ENCODE measurements at regions not wholly inside any gene's neighbourhood (a gene's known extent, or its start where the extent isn't known, plus 50 kb on each side); places are given as distances from the start of the nearest gene placed in this dataset.

DNA sequence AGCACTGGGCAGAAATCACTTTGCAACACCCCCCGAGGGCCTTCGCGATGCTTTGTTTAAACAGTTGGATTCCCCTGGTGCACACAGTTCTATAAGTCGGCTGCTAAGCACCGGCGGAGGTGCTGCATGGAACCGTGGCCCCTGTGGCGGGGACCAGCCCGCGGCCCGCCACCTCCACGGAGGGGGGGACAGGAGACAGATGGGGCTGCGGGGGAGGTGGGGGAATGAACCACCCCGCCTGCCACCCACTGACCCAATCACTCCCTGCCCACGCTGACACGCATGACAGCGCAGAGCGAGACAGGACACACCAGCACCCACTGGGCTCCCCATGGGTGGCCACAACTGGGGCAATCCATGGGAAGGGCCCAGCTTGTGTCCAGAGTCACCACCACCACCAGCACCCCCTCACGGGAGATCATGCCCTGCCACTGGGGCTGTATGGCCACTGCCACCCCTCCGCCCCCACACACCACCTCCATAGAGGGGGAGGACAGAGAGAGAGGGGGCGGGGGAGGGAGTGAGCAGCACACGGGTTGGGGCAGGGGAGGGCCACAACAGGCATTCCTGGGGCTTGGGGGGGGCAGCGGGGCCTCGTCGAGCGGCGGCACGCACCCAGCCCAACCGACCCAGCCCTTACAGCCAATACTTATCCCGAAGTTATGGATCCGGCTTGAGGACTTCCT is 118.3 kb upstream of the ANKRD30BL start:
- H3K36me3 ChIP-seq (ENCODE audit: control insufficient read depth, insufficient read depth, low read length): no peaks in the 10 kb centered on the region
- no peak; the same call in 2 of the 3 replicates for ATAC-seq
- H3K9me3 ChIP-seq (replicated peaks; ENCODE audit: control insufficient read depth, insufficient read depth, low read depth, low read length): no peaks in the 10 kb centered on the region
- H3K9ac ChIP-seq (ENCODE audit: insufficient read depth in 1 of 2, low read depth in 2 of 2, low read length in 2 of 2): no peak overlapping the region
- H2AFZ ChIP-seq (ENCODE audit: low read depth, low read length): no peak overlapping the region
- no peaks in the 10 kb centered on the region for H4K20me1 ChIP-seq (replicated peaks; ENCODE audit: control insufficient read depth, insufficient read depth, low read length)
- no peaks in the 10 kb centered on the region for H3K9me1 ChIP-seq (ENCODE audit: control insufficient read depth, insufficient read depth, low read length)
- no peak overlapping the region for H3K4me3 ChIP-seq
- WGBS (ENCODE audit: insufficient coverage, low coverage, missing lambda C conversion rate): 2% methylated on average over 15 of the region's 31 CpGs
- H3K27me3 ChIP-seq (ENCODE audit: control insufficient read depth in 2 of 2, insufficient read depth in 2 of 2, low read length in 2 of 2): peaks cover 0 to 47% of the 10 kb centered on the region in 2 experiments; a peak in 2 of 5 replicates
- FAIRE-seq: no peak
- no peak overlapping the region for H3K27ac ChIP-seq (ENCODE audit: extremely low read depth, low read depth, low read length)
- intact Hi-C loops (cut with micrococcal nuclease) (no loop called here), in situ Hi-C loops (cut with MboI) (no loop called here)
- no peak overlapping the region for H3K4me2 ChIP-seq (ENCODE audit: insufficient read depth, low read length)
- H3K79me2 ChIP-seq (ENCODE audit: control insufficient read depth, insufficient read depth, low read length): no peaks in the 10 kb centered on the region
- peaks cover 0 to 6% of the 10 kb centered on the region in 2 experiments; a peak in 2 of 5 replicates for H3K4me1 ChIP-seq (replicated peaks in 1 of 2; ENCODE audit: control insufficient read depth in 2 of 2, insufficient read depth in 2 of 2, low read length in 2 of 2)
- CTCF ChIA-PET (ENCODE audit: low intra/inter-chr PET ratio): no interaction called here
- BruUV-seq (replicated peaks): no TSS peak
- POLR2A ChIA-PET: no interaction called here
- DNase-seq (ENCODE audit: extremely low read depth in 1 of 4, low spot score in 3 of 4): no peak
- TF ChIP-seq KLF13 (tag; IDR thresholded peaks at IDR 0.05; ENCODE audit: borderline replicate concordance, low read depth): no peak
- TF ChIP-seq CBX2 (IDR thresholded peaks at IDR 0.05; ENCODE audit: insufficient read depth, low read length, poor library complexity, severe bottlenecking): no peak
- no peak for TF ChIP-seq PTRF (tag; IDR thresholded peaks at IDR 0.05)
- TF ChIP-seq SAFB2 (IDR thresholded peaks at IDR 0.05; ENCODE audit: borderline replicate concordance, low read depth, low read length, severe bottlenecking): no peak
- TF ChIP-seq, protein P1, sequence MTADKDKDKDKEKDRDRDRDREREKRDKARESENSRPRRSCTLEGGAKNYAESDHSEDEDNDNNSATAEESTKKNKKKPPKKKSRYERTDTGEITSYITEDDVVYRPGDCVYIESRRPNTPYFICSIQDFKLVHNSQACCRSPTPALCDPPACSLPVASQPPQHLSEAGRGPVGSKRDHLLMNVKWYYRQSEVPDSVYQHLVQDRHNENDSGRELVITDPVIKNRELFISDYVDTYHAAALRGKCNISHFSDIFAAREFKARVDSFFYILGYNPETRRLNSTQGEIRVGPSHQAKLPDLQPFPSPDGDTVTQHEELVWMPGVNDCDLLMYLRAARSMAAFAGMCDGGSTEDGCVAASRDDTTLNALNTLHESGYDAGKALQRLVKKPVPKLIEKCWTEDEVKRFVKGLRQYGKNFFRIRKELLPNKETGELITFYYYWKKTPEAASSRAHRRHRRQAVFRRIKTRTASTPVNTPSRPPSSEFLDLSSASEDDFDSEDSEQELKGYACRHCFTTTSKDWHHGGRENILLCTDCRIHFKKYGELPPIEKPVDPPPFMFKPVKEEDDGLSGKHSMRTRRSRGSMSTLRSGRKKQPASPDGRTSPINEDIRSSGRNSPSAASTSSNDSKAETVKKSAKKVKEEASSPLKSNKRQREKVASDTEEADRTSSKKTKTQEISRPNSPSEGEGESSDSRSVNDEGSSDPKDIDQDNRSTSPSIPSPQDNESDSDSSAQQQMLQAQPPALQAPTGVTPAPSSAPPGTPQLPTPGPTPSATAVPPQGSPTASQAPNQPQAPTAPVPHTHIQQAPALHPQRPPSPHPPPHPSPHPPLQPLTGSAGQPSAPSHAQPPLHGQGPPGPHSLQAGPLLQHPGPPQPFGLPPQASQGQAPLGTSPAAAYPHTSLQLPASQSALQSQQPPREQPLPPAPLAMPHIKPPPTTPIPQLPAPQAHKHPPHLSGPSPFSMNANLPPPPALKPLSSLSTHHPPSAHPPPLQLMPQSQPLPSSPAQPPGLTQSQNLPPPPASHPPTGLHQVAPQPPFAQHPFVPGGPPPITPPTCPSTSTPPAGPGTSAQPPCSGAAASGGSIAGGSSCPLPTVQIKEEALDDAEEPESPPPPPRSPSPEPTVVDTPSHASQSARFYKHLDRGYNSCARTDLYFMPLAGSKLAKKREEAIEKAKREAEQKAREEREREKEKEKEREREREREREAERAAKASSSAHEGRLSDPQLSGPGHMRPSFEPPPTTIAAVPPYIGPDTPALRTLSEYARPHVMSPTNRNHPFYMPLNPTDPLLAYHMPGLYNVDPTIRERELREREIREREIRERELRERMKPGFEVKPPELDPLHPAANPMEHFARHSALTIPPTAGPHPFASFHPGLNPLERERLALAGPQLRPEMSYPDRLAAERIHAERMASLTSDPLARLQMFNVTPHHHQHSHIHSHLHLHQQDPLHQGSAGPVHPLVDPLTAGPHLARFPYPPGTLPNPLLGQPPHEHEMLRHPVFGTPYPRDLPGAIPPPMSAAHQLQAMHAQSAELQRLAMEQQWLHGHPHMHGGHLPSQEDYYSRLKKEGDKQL (CRISPR knock-in tag; IDR thresholded peaks at IDR 0.05; ENCODE audit: borderline replicate concordance): no peak
- no peak for TF ChIP-seq POLR2A (conservative IDR thresholded peaks at IDR 0.05)
- TF ChIP-seq, protein P2, sequence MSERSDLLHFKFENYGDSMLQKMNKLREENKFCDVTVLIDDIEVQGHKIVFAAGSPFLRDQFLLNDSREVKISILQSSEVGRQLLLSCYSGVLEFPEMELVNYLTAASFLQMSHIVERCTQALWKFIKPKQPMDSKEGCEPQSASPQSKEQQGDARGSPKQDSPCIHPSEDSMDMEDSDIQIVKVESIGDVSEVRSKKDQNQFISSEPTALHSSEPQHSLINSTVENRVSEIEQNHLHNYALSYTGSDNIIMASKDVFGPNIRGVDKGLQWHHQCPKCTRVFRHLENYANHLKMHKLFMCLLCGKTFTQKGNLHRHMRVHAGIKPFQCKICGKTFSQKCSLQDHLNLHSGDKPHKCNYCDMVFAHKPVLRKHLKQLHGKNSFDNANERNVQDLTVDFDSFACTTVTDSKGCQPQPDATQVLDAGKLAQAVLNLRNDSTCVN (CRISPR knock-in tag; IDR thresholded peaks at IDR 0.05): no peak
- TF ChIP-seq ZC3H8 (IDR thresholded peaks at IDR 0.05): no peak
- no peak for TF ChIP-seq SUPT5H (IDR thresholded peaks at IDR 0.05)
- TF ChIP-seq ZNF586 (CRISPR knock-in tag; conservative IDR thresholded peaks at IDR 0.05): no peak
- TF ChIP-seq, protein P3, sequence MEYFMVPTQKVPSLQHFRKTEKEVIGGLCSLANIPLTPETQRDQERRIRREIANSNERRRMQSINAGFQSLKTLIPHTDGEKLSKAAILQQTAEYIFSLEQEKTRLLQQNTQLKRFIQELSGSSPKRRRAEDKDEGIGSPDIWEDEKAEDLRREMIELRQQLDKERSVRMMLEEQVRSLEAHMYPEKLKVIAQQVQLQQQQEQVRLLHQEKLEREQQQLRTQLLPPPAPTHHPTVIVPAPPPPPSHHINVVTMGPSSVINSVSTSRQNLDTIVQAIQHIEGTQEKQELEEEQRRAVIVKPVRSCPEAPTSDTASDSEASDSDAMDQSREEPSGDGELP (CRISPR knock-in tag; IDR thresholded peaks at IDR 0.05; ENCODE audit: borderline replicate concordance): no peak
- TF ChIP-seq, protein P4, sequence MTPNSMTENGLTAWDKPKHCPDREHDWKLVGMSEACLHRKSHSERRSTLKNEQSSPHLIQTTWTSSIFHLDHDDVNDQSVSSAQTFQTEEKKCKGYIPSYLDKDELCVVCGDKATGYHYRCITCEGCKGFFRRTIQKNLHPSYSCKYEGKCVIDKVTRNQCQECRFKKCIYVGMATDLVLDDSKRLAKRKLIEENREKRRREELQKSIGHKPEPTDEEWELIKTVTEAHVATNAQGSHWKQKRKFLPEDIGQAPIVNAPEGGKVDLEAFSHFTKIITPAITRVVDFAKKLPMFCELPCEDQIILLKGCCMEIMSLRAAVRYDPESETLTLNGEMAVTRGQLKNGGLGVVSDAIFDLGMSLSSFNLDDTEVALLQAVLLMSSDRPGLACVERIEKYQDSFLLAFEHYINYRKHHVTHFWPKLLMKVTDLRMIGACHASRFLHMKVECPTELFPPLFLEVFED (CRISPR knock-in tag; conservative IDR thresholded peaks at IDR 0.05): no peak
- no peak for TF ChIP-seq TOE1 (IDR thresholded peaks at IDR 0.05; ENCODE audit: borderline replicate concordance)
- TF ChIP-seq TOE1 (CRISPR knock-in tag; IDR thresholded peaks at IDR 0.05; ENCODE audit: borderline replicate concordance, low read depth): no peak
